ENCODE measurements at regions not wholly inside any gene's neighbourhood (a gene's known extent, or its start where the extent isn't known, plus 50 kb on each side); places are given as distances from the start of the nearest gene placed in this dataset.

GRCh38 chr16:62586128-62586862 lies 550.1 kb upstream of the CDH8 start:
- no peak for DNase-seq

GRCh38 chr16:62585041-62585545 lies 548.9 kb upstream of the CDH8 start:
- no peak for DNase-seq

- no peak for DNase-seq
Observed at GRCh38 chr16:62583414-62583813, 547.2 kb upstream of the CDH8 start.

GRCh38 chr16:62573466-62573865 lies 537.2 kb upstream of the CDH8 start:
- DNase-seq, result no peak

- no peak for DNase-seq
Observed at GRCh38 chr16:62568926-62569325, 532.7 kb upstream of the CDH8 start.

GRCh38 chr16:62565706-62566105 lies 529.5 kb upstream of the CDH8 start:
- DNase-seq, result no peak

- no peak for DNase-seq
Observed at GRCh38 chr16:62564291-62564690, 528.1 kb upstream of the CDH8 start.

- no peak for DNase-seq
Observed at GRCh38 chr16:62562121-62562520, 525.9 kb upstream of the CDH8 start.

GRCh38 chr16:62549875-62550274 lies 513.6 kb upstream of the CDH8 start:
- no peak for DNase-seq

GRCh38 chr16:62548095-62548494 lies 511.9 kb upstream of the CDH8 start:
- DNase-seq, result no peak

- DNase-seq, result no peak
Observed at GRCh38 chr16:62546701-62547100, 510.5 kb upstream of the CDH8 start.

- no peak for DNase-seq
Observed at GRCh38 chr16:62545039-62545438, 508.8 kb upstream of the CDH8 start.

GRCh38 chr16:62543516-62543915 lies 507.3 kb upstream of the CDH8 start:
- no peak for DNase-seq

- no peak for DNase-seq
Observed at GRCh38 chr16:62539657-62540056, 503.4 kb upstream of the CDH8 start.

- DNase-seq, result no peak
Observed at GRCh38 chr16:62530426-62530825, 494.2 kb upstream of the CDH8 start.

- DNase-seq, result no peak
Observed at GRCh38 chr16:62516001-62516400, 479.8 kb upstream of the CDH8 start.

GRCh38 chr16:62503073-62503472 lies 466.8 kb upstream of the CDH8 start:
- no peak for DNase-seq

GRCh38 chr16:62478903-62479458 lies 442.7 kb upstream of the CDH8 start:
- DNase-seq, result no peak

GRCh38 chr16:62477796-62478195 lies 441.6 kb upstream of the CDH8 start:
- DNase-seq, result no peak

GRCh38 chr16:62475573-62475972 lies 439.3 kb upstream of the CDH8 start:
- DNase-seq, result no peak

GRCh38 chr16:62462971-62463370 lies 426.7 kb upstream of the CDH8 start:
- DNase-seq, result no peak

- DNase-seq, result no peak
Observed at GRCh38 chr16:62450291-62450690, 414.1 kb upstream of the CDH8 start.

GRCh38 chr16:62445909-62446308 lies 409.7 kb upstream of the CDH8 start:
- no peak for DNase-seq

GRCh38 chr16:62424206-62424605 lies 388.0 kb upstream of the CDH8 start:
- DNase-seq, result no peak

- no peak for DNase-seq
Observed at GRCh38 chr16:62408760-62409159, 372.5 kb upstream of the CDH8 start.
